ENCODE measurements at regions not wholly inside any gene's neighbourhood (a gene's known extent, or its start where the extent isn't known, plus 50 kb on each side); places are given as distances from the start of the nearest gene placed in this dataset.

GRCh38 chr11:15864026-15864805 lies 492.1 kb downstream of the SOX6 start:
- ChIA-PET POLR2A (no interaction called here), CTCF (ENCODE audit: low intra/inter-chr PET ratio, low total read pairs) (no interaction called here)
- no peaks in the 10 kb centered on the region for H3K27me3 ChIP-seq (ENCODE audit: control insufficient read depth in 1 of 2, insufficient read depth in 2 of 2, low read length in 2 of 2)
- H3K36me3 ChIP-seq (replicated peaks in 1 of 2; ENCODE audit: control insufficient read depth in 1 of 2, insufficient read depth in 2 of 2, low read length in 2 of 2): no peaks in the 10 kb centered on the region
- no peaks in the 10 kb centered on the region for H3K79me2 ChIP-seq (ENCODE audit: insufficient read depth, low read length)
- ATAC-seq: no peak
- TF ChIP-seq IKZF5 (CRISPR knock-in tag; IDR thresholded peaks at IDR 0.05): no peak
- TF ChIP-seq GTF3A (CRISPR knock-in tag; conservative IDR thresholded peaks at IDR 0.05): no peak
- no peak for TF ChIP-seq CREB1 (IDR thresholded peaks at IDR 0.05)
- no peak for TF ChIP-seq CREB1 (CRISPR knock-in tag; IDR thresholded peaks at IDR 0.05)
- TF ChIP-seq ZNF652 (CRISPR knock-in tag; IDR thresholded peaks at IDR 0.05; ENCODE audit: borderline replicate concordance, low read depth): no peak
- no peak for TF ChIP-seq HINFP (CRISPR knock-in tag; IDR thresholded peaks at IDR 0.05; ENCODE audit: low read depth)
- no peak for TF ChIP-seq DMAP1 (CRISPR knock-in tag; IDR thresholded peaks at IDR 0.05)
- TF ChIP-seq ELK4 (CRISPR knock-in tag; IDR thresholded peaks at IDR 0.05; ENCODE audit: borderline replicate concordance): no peak
- TF ChIP-seq POLR2G (IDR thresholded peaks at IDR 0.05; ENCODE audit: low read depth, low read length): no peak
- no peak for TF ChIP-seq ZNF263 (CRISPR knock-in tag; IDR thresholded peaks at IDR 0.05)
- no peak for TF ChIP-seq TAF1 (CRISPR knock-in tag; IDR thresholded peaks at IDR 0.05)
- TF ChIP-seq REST (IDR thresholded peaks at IDR 0.05; ENCODE audit: borderline replicate concordance in 1 of 2, low read depth in 1 of 2, low read length in 2 of 2): no peak
- intact Hi-C loops (cut with micrococcal nuclease; ENCODE audit: unreplicated experiment): no loop called here
- no peak overlapping the region for H3K27ac ChIP-seq (ENCODE audit: extremely low read length, insufficient read depth, low read length)
- no peak for DNase-seq (ENCODE audit: low spot score)
- H4K20me1 ChIP-seq (ENCODE audit: insufficient read depth, low read length): no peaks in the 10 kb centered on the region
- H3K4me3 ChIP-seq (replicated peaks in 1 of 3; ENCODE audit: insufficient read depth in 1 of 3, low read depth in 2 of 3, low read length in 3 of 3): no peak overlapping the region
- WGBS (ENCODE audit: low lambda C conversion rate): 3% methylated on average over 5 of the region's 5 CpGs
- FAIRE-seq: no peak
- H2AFZ ChIP-seq (ENCODE audit: low read length): no peak overlapping the region
- no peak overlapping the region for H3K4me2 ChIP-seq (ENCODE audit: low read depth, low read length)
- in situ Hi-C loops (cut with HindIII; ENCODE audit: extremely low pct_ligation_motif_present, low pct_unique_long_range_greater_than_20kb): no loop called here
- H3K4me1 ChIP-seq (ENCODE audit: insufficient read depth, low read length): no peaks in the 10 kb centered on the region
- no peak overlapping the region for H3K9ac ChIP-seq (ENCODE audit: insufficient read depth, low read depth, low read length)
- no TSS peak for BruUV-seq (replicated peaks)
- H3K9me3 ChIP-seq (ENCODE audit: low read length): no peaks in the 10 kb centered on the region
